ENCODE measurements at regions not wholly inside any gene's neighbourhood (a gene's known extent, or its start where the extent isn't known, plus 50 kb on each side); places are given as distances from the start of the nearest gene placed in this dataset.

DNA sequence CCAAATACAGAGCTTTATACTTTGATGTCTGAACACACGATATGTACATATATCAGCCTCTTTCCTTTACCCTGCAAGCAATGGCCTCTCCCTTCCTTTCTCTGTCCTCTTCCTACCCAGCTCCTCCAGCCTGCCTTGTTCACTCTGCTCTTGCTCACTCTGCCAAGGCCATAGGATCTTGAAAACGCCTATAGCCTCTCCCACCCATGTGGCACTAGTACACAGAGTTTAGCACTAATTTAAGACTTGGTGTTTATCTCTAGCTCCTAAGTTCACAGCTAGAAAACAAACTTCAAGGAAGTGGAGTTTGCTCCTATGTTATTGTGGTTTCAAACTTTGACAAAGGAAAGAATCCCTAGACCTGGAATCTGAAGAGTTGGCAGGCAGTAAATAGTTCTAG lies 225.0 kb upstream of the RUNX1 start:
- no peak for TF ChIP-seq CTCF (conservative IDR thresholded peaks at IDR 0.05; ENCODE audit: low read length)
- TF ChIP-seq EZH2phosphoT487 (IDR thresholded peaks at IDR 0.05; ENCODE audit: borderline replicate concordance, low read depth, low read length), result no peak

Data from OCI-LY7 (cell line).